OCI-LY7 (cell line): ENCODE measurements at regions not wholly inside any gene's neighbourhood (a gene's known extent, or its start where the extent isn't known, plus 50 kb on each side); places are given as distances from the start of the nearest gene placed in this dataset.

Experiments
- EZH2phosphoT487 ChIP-seq: fragments of 200-600 bp; sonication (generic); IDR thresholded peaks from 2 replicates; pipeline ENCODE4 v1.6.1; 2018; ENCODE audit warnings: low read depth, borderline replicate concordance, mild to moderate bottlenecking, mixed run types, antibody characterized with exemption, low read length, moderate library complexity, mixed read lengths
- TF ChIP-seq, protein P1 (sequence below): fragments of 200-600 bp; sonication (generic); conservative IDR thresholded peaks from 2 replicates; pipeline ENCODE4 v1.5.1; 2014; ENCODE audit warnings: mild to moderate bottlenecking, antibody characterized with exemption, low read length, moderate library complexity, mixed read lengths

DNA sequence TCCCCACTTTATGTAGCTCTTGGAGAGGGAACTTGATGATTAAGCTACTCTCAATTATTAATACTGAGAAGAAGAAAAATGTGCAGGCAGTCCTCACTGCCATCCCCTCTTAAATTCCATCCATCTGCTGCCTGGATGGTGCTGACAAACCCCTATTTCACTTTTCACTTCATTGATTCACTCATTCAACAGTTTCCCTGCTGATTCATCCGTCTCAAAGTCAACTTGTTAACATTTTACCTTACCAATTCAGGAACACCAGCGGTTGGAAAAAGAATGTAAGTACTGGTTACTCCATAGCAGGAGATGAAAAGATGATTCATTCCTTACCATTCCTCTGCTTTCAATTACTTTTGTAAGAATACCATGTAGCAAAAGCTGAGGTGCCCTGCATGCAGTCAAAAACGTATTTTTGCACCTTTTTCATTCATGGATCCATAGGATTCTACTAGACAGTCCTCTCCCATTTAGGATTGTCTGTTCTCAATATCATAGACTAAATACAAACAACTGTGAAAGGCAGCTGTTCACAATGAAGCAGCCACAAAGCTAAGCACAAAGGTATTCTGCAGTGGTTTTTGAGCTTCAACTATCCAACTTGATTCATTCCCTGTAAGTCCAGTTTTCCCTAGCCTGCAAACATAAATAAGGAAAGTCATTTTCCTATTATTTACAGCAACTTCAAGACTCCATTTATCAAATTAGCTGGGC lies 262.0 kb downstream of the MREG start:
- TF ChIP-seq, protein P1, sequence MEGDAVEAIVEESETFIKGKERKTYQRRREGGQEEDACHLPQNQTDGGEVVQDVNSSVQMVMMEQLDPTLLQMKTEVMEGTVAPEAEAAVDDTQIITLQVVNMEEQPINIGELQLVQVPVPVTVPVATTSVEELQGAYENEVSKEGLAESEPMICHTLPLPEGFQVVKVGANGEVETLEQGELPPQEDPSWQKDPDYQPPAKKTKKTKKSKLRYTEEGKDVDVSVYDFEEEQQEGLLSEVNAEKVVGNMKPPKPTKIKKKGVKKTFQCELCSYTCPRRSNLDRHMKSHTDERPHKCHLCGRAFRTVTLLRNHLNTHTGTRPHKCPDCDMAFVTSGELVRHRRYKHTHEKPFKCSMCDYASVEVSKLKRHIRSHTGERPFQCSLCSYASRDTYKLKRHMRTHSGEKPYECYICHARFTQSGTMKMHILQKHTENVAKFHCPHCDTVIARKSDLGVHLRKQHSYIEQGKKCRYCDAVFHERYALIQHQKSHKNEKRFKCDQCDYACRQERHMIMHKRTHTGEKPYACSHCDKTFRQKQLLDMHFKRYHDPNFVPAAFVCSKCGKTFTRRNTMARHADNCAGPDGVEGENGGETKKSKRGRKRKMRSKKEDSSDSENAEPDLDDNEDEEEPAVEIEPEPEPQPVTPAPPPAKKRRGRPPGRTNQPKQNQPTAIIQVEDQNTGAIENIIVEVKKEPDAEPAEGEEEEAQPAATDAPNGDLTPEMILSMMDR, result no peak
- TF ChIP-seq EZH2phosphoT487, result no peak
